Heart left ventricle (tissue), 16 donors: ENCODE measurements at regions not wholly inside any gene's neighbourhood (a gene's known extent, or its start where the extent isn't known, plus 50 kb on each side); places are given as distances from the start of the nearest gene placed in this dataset.

Source experiments
- ATAC-seq, 4 donors: fragments of 200-7000 bp; cut with Tn5 transposase; one replicate each; pipeline ENCODE4 v1.9.1; 2020 to 2022; ENCODE audit warnings: moderate library complexity in 4 of 4, mild to moderate bottlenecking in 3 of 4, moderate number of reproducible peaks in 1 of 4
- DNase-seq, 5 donors: peaks; one replicate each; pipeline ENCODE4 v3.0.0-alpha.2; 2020
- H3K27ac ChIP-seq, 12 donors: fragments of 200-600 bp; sonication (generic) in 4 of 12; one replicate each; pipeline versions ENCODE4 v1.5.0 to v1.8.0; 2016 to 2022; ENCODE audit warnings: mild to moderate bottlenecking in 2 of 12
- H3K27me3 ChIP-seq, 9 donors: fragments of 200-600 bp; sonication (generic) in 2 of 9; one replicate each; pipeline versions ENCODE4 v1.5.1 to v1.8.0; 2016 to 2022; ENCODE audit warnings: mild to moderate bottlenecking in 3 of 9
- H3K36me3 ChIP-seq, 9 donors: fragments of 200-600 bp; sonication (generic) in 2 of 9; one replicate each; pipeline versions ENCODE4 v1.5.0 to v1.8.0; 2018 to 2022; ENCODE audit warnings: mild to moderate bottlenecking in 2 of 9
- H3K4me1 ChIP-seq, 12 donors: fragments of 200-600 bp; sonication (generic) in 4 of 12; one replicate each; pipeline versions ENCODE4 v1.5.0 to v1.8.0; 2016 to 2022; ENCODE audit warnings: mild to moderate bottlenecking in 3 of 12
- H3K4me3 ChIP-seq, 12 donors: fragments of 200-600 bp; sonication (generic) in 4 of 12; one replicate each; pipeline versions ENCODE4 v1.5.0 to v1.8.0; 2017 to 2022; ENCODE audit warnings: mild to moderate bottlenecking in 9 of 12, moderate library complexity in 4 of 12
- H3K9me3 ChIP-seq, 12 donors: fragments of 200-600 bp; sonication (generic) in 4 of 12; one replicate each; pipeline versions ENCODE4 v1.5.0 to v1.8.0; 2016 to 2022; ENCODE audit warnings: mild to moderate bottlenecking in 1 of 12
- CTCF ChIP-seq, 12 donors: fragments of 200-600 bp; sonication (generic) in 4 of 12; IDR thresholded peaks; one replicate each; pipeline versions ENCODE4 v1.5.0 to v1.8.0; 2018 to 2022; ENCODE audit warnings: antibody characterized with exemption in 12 of 12, mild to moderate bottlenecking in 5 of 12
- POLR2A ChIP-seq, 2 donors: fragments of 450-650 bp; IDR thresholded peaks; one replicate each; pipeline ENCODE4 v1.6.1; 2017; ENCODE audit warnings: antibody characterized with exemption in 2 of 2, mild to moderate bottlenecking in 2 of 2, moderate library complexity in 2 of 2
- WGBS, 4 donors: extraction: QIAGEN DNeasy Blood & Tissue Kit in 2 of 4; methylation state at CpG; one replicate each; pipeline versions ENCODE4 v1.1.5 to v1.1.7; 2013 to 2018; 5-methylcytosine and 5-hydroxymethylcytosine counted together
- intact Hi-C, 10 donors: fragments of 100-400 bp; cut with DNase I; formaldehyde crosslinking; loops; one replicate each; pipeline versions ENCODE4 v1.11.1 to v1.14.2; 2022
- donor health status: ischemic (EF 13 %, LVEDD 7.1; RV severe dilation, severe dysfunction).
- donor health status: healthy with polysubstance abuse.
- donor health status: DM: no; HTN: yes; CAD: no.
- donor health status: DM: no; HTN: no; CAD: no.
- donor health status: ischemic (EF 25% LVEDD 6.9; RV normal size, moderate dysfunction).
- donor health status: ischemic (EF 25% LVEDD 5.7; RV mildly dilated, moderate dysfunction).
- donor health status: healthy.
- donor health status: DM: yes; HTN: yes; CAD: no.
- donor health status: ischemic (EF 35%, LVEDD 5.7; RV mildly dilated, moderate dysfunction).
- donor health status: nonischemic (EF 11% LVEDD 7.7; RV severe dilation, severe dysfunction).
- donor health status: DM: yes; HTN: yes; CAD: no.
- donor health status: PGD.
- donor health status: ischemic (EF 29% LVEDD 5.4; RV normal size, mild dysfunction).
- donor health status: nonischemic (EF 23%, LVEDD 6.1; RV moderate dilation, normal function).

GRCh38 chr2:219980638-219981037 is 353.2 kb downstream of the SLC4A3 start:
- H3K36me3 ChIP-seq, result no peaks in the 10 kb centered on the region
- intact Hi-C loops, result no loop called here
- H3K27ac ChIP-seq, result no peak overlapping the region
- DNase-seq (no peak), ATAC-seq (no peak)
- WGBS, 4 donors, result 58 to 88% (median 74%) methylated on average over 2 of the region's 2 CpGs
- no peaks in the 10 kb centered on the region for H3K27me3 ChIP-seq
- no peaks in the 10 kb centered on the region for H3K4me1 ChIP-seq
- TF ChIP-seq CTCF (IDR thresholded peaks at IDR 0.05) (no peak), POLR2A (IDR thresholded peaks at IDR 0.05) (no peak)
- H3K4me3 ChIP-seq, result no peak overlapping the region
- H3K9me3 ChIP-seq, result peaks cover 0 to 5% (median 0%) of the 10 kb centered on the region in 12 donors

- peaks cover 0 to 5% (median 0%) of the 10 kb centered on the region in 12 donors for H3K9me3 ChIP-seq
- no peaks in the 10 kb centered on the region for H3K27me3 ChIP-seq
- no peak overlapping the region for H3K27ac ChIP-seq
- H3K4me1 ChIP-seq, result no peaks in the 10 kb centered on the region
- no peaks in the 10 kb centered on the region for H3K36me3 ChIP-seq
- intact Hi-C loops, result no loop called here
- DNase-seq, result no peak
- H3K4me3 ChIP-seq, result no peak overlapping the region
- TF ChIP-seq POLR2A (IDR thresholded peaks at IDR 0.05) (no peak), CTCF (IDR thresholded peaks at IDR 0.05) (no peak)
- ATAC-seq, result no peak
These were observed 356.4 kb downstream of the SLC4A3 start for GRCh38 chr2:219983836-219984235.

- ATAC-seq (no peak), DNase-seq (no peak)
- intact Hi-C loops, result no loop called here
- Histone ChIP-seq H3K27me3 (no peaks in the 10 kb centered on the region), H3K4me3 (no peak overlapping the region), H3K4me1 (no peaks in the 10 kb centered on the region), H3K36me3 (no peaks in the 10 kb centered on the region), H3K9me3 (peaks cover 0 to 5% (median 0%) of the 10 kb centered on the region in 12 donors), H3K27ac (no peak overlapping the region)
- 77 to 84% (median 79%) methylated on average over 3 of the region's 3 CpGs for WGBS, 4 donors
- TF ChIP-seq POLR2A (IDR thresholded peaks at IDR 0.05), result no peak
- TF ChIP-seq CTCF (IDR thresholded peaks at IDR 0.05), result no peak
These were observed 357.6 kb downstream of the SLC4A3 start for GRCh38 chr2:219985017-219985416.

GRCh38 chr2:219987830-219988229 is 360.4 kb downstream of the SLC4A3 start:
- ATAC-seq (peak in 1 of 4 donors; percentile 41), DNase-seq (no peak)
- Histone ChIP-seq H3K27me3 (no peaks in the 10 kb centered on the region), H3K4me1 (peaks cover 0 to 6% (median 0%) of the 10 kb centered on the region in 12 donors), H3K36me3 (no peaks in the 10 kb centered on the region), H3K4me3 (no peak overlapping the region), H3K27ac (no peak overlapping the region), H3K9me3 (peaks cover 0 to 5% (median 0%) of the 10 kb centered on the region in 12 donors)
- TF ChIP-seq CTCF (IDR thresholded peaks at IDR 0.05) (no peak), POLR2A (IDR thresholded peaks at IDR 0.05) (no peak)
- WGBS, 4 donors, result 60 to 63% (median 63%) methylated on average over 2 of the region's 2 CpGs
- intact Hi-C loops, result no loop called here
